ENCODE measurements at regions not wholly inside any gene's neighbourhood (a gene's known extent, or its start where the extent isn't known, plus 50 kb on each side); places are given as distances from the start of the nearest gene placed in this dataset.
"Not testable (repeated sequence)": the region's sequence is repeated elsewhere in the genome, so short reads cannot be mapped to it uniquely, and the experiment has no call there.

DNA sequence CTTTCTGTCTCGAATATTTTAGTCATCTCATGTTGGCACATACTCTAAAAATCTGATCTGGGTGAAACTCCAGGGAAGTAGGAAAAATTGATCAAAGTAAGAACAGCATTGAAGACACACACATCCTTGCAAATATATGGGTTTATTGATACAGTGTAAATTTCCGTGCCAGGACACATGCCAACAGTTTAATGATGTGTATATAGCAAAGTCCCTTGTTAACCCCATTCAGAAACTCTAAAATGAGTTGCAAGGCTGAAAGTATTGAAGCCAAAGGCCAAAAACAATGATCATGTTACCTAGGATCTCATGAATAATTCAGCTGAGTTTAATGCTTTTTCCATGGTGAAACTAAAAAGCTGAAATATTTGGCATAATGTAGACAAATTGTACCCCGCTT lies 62.3 kb upstream of the FAM72C start:
- not testable (repeated sequence) for FAIRE-seq; DNase-seq (ENCODE audit: insufficient read length, low spot score)

DNA sequence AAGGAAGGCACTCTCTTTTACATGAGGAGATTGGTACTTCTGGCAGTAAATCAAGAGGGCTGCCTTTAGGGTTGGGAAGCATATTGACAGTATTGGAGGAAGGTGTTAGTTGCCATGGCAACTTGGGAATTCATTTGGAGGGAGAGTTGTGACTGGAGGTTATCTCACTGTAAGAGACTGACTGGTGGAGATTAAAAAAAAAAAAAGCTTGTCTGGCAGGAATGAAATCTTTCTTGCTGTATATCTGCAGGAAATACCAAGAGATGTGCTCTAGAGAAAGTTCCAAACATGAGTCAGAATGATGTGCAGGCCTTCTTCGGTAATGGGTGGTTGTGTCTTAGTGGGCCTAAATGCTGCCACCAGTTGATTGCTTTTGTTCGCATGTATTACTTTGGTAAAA lies 59.8 kb upstream of the FAM72C start:
- not testable (repeated sequence) for FAIRE-seq; DNase-seq (ENCODE audit: insufficient read length, low spot score)

DNA sequence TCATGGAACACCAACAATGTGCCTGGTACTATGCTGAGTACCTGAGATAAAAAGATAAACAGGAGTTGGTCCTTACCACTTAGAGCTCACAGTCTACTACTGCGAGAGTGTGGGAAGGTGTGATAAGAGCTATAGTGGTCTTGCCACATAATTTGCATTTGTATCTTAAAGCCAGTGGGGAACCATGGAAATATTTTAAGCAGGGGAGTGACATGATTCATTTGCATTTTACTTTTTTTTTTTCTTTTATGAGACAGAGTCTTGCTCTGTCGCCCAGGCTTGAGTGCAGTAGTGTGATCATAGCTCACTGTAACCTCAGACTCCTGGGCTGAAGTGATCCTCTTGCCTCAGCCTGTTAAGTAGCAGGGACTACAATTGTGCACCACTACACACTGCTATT lies 54.2 kb upstream of the FAM72C start:
- not testable (repeated sequence) for FAIRE-seq; DNase-seq (ENCODE audit: insufficient read length, low spot score)

DNA sequence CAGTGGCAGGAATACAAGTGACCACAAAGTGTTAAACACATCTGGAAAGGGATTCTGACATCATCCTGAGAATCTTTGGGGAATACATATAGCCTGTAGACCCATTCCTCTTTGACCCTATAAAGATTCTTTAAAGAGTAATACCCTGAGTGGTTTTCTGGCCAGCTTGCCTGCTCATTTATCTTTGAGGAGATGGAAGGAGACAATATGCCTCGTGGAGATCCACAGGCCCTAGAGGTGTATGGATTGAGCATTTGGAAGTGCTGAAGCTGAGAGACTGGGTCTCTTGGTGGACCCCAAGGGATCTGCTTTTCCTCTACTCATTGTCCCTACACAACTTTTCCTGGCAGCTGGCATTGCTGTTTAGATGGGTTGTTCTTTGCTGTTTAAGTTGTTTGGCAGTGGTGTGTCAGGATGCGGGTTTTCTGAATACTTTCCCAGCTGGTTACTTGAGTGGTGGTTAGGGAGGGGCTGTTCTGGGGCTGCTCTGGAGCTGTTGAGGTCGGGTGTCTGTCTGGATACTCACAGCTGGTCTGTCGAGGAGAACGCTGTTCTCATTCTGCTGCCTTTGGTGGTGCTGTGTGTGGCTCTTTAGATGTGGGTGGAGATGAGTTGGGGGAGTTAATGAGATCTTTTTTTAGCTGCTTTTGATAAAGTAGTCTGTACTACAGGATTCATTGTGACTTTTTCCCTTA lies 50.1 kb upstream of the FAM72C start:
- DNase-seq (ENCODE audit: insufficient read length, low spot score); FAIRE-seq: not testable (repeated sequence)

Data from H54 (cell line).